HEK293 (cell line): ENCODE measurements at regions not wholly inside any gene's neighbourhood (a gene's known extent, or its start where the extent isn't known, plus 50 kb on each side); places are given as distances from the start of the nearest gene placed in this dataset.

Experiments
- CTCF ChIA-PET: fragments of 350-600 bp; formaldehyde crosslinking; extraction: SDS; loops from one replicate; lab custom pipeline; 2021; ENCODE audit warnings: antibody characterized with exemption; lab: Yijun Ruan, JAX
- POLR2A ChIA-PET: fragments of 300-600 bp; formaldehyde crosslinking; extraction: SDS; loops from one replicate; lab custom pipeline; 2020; ENCODE audit warnings: antibody characterized with exemption, inconsistent platforms; lab: Yijun Ruan, JAX
- H3K27ac ChIP-seq: fragments of 200-500 bp; sonication (Bioruptor generic); 2 replicates; pipeline ENCODE4 v1.5.1; 2014; ENCODE audit warnings: low read depth, low read length, control low read depth, inconsistent platforms; ENCODE audit errors: extremely low read depth
- H3K36me3 ChIP-seq, 2 experiments: fragments of 200-500 bp in 1 of 2; sonication (Bioruptor generic) in 1 of 2; 1 replicate in 1 of 2; 2 replicates in 1 of 2; pipeline ENCODE4 v1.5.1; 2014 to 2017; ENCODE audit warnings: inconsistent platforms in 2 of 2, low read length in 2 of 2; ENCODE audit not compliant: control insufficient read depth in 2 of 2, insufficient read depth in 1 of 2
- H3K4me1 ChIP-seq: fragments of 200-500 bp; sonication (Bioruptor generic); 2 replicates; pipeline ENCODE4 v1.5.1; 2014; ENCODE audit warnings: mild to moderate bottlenecking, low read length, inconsistent platforms; ENCODE audit not compliant: control insufficient read depth, insufficient read depth
- H3K4me3 ChIP-seq: 2 replicates; pipeline ENCODE4 v1.5.1; 2011; ENCODE audit warnings: low read depth, mild to moderate bottlenecking, control low read depth, low read length, moderate library complexity
- H3K9me3 ChIP-seq: fragments of 200-500 bp; sonication (Bioruptor generic); 2 replicates; pipeline ENCODE4 v1.5.1; 2014; ENCODE audit warnings: low read depth, low read length, inconsistent platforms; ENCODE audit not compliant: control insufficient read depth, insufficient read depth
- CTCF ChIP-seq: fragments of 450-650 bp; formaldehyde crosslinking; IDR thresholded peaks from 2 replicates; pipeline ENCODE4 v1.5.1; 2016; ENCODE audit warnings: missing biosample characterization, missing genetic modification characterization
- INSM2 ChIP-seq: fragments of 450-650 bp; formaldehyde crosslinking; IDR thresholded peaks from 2 replicates; pipeline ENCODE4 v1.5.1; 2016; ENCODE audit warnings: missing biosample characterization, missing genetic modification characterization
- MEIS1 ChIP-seq: sonication (generic); formaldehyde crosslinking; IDR thresholded peaks from 2 replicates; pipeline ENCODE4 v1.8.1; 2022; ENCODE audit warnings: missing genetic modification reagents, mild to moderate bottlenecking, borderline replicate concordance
- MZF1 ChIP-seq: fragments of 450-650 bp; formaldehyde crosslinking; IDR thresholded peaks from 2 replicates; pipeline ENCODE4 v1.5.1; 2017; ENCODE audit warnings: missing biosample characterization, missing genetic modification characterization, borderline replicate concordance
- SCRT1 ChIP-seq: fragments of 450-650 bp; formaldehyde crosslinking; IDR thresholded peaks from 2 replicates; pipeline ENCODE4 v1.5.1; 2016; ENCODE audit warnings: missing biosample characterization, missing genetic modification characterization, borderline replicate concordance
- TCF7L2 ChIP-seq: IDR thresholded peaks from 2 replicates; pipeline ENCODE4 v1.6.1; 2011; ENCODE audit warnings: low read depth, mild to moderate bottlenecking, inconsistent platforms, low read length, moderate library complexity, borderline replicate concordance
- ZBTB48 ChIP-seq: fragments of 450-650 bp; formaldehyde crosslinking; IDR thresholded peaks from 2 replicates; pipeline ENCODE4 v1.5.1; 2016; ENCODE audit warnings: missing biosample characterization, missing genetic modification characterization
- ZBTB49 ChIP-seq: fragments of 450-650 bp; formaldehyde crosslinking; IDR thresholded peaks from 2 replicates; pipeline ENCODE4 v1.5.1; 2016; ENCODE audit warnings: missing biosample characterization, missing genetic modification characterization, low read depth
- ZBTB7A ChIP-seq: fragments of 450-650 bp; formaldehyde crosslinking; IDR thresholded peaks from 2 replicates; pipeline ENCODE4 v1.5.1; 2016; ENCODE audit warnings: low read depth, missing biosample characterization, missing genetic modification characterization
- ZNF112 ChIP-seq: fragments of 450-650 bp; formaldehyde crosslinking; IDR thresholded peaks from 2 replicates; pipeline ENCODE4 v1.5.0; 2017; ENCODE audit warnings: missing biosample characterization, missing genetic modification characterization
- ZNF155 ChIP-seq: fragments of 450-650 bp; formaldehyde crosslinking; IDR thresholded peaks from 2 replicates; pipeline ENCODE4 v1.5.1; 2016; ENCODE audit warnings: missing biosample characterization, missing genetic modification characterization
- ZNF362 ChIP-seq: fragments of 450-650 bp; formaldehyde crosslinking; IDR thresholded peaks from 2 replicates; pipeline ENCODE4 v1.5.1; 2016; ENCODE audit warnings: missing biosample characterization, missing genetic modification characterization
- ZNF366 ChIP-seq: fragments of 450-650 bp; formaldehyde crosslinking; conservative IDR thresholded peaks from 2 replicates; pipeline ENCODE4 v1.5.1; 2016; ENCODE audit warnings: missing biosample characterization, missing genetic modification characterization
- ZNF404 ChIP-seq: fragments of 450-650 bp; formaldehyde crosslinking; IDR thresholded peaks from 2 replicates; pipeline ENCODE4 v1.5.1; 2017; ENCODE audit warnings: missing biosample characterization, missing genetic modification characterization
- ZNF549 ChIP-seq: fragments of 450-650 bp; IDR thresholded peaks from 2 replicates; pipeline ENCODE4 v1.5.1; 2018; ENCODE audit warnings: missing biosample characterization, missing genetic modification characterization, mild to moderate bottlenecking, inconsistent platforms, moderate library complexity
- ZNF560 ChIP-seq: fragments of 450-650 bp; formaldehyde crosslinking; IDR thresholded peaks from 2 replicates; pipeline ENCODE4 v1.5.1; 2017; ENCODE audit warnings: missing biosample characterization, missing genetic modification characterization, borderline replicate concordance
- ZNF580 ChIP-seq: fragments of 450-650 bp; formaldehyde crosslinking; IDR thresholded peaks from 2 replicates; pipeline ENCODE4 v1.5.1; 2016; ENCODE audit warnings: missing biosample characterization, missing genetic modification characterization
- ZNF623 ChIP-seq: fragments of 450-650 bp; formaldehyde crosslinking; IDR thresholded peaks from 2 replicates; pipeline ENCODE4 v1.5.1; 2016; ENCODE audit warnings: missing biosample characterization, missing genetic modification characterization
- ZNF670 ChIP-seq: fragments of 450-650 bp; formaldehyde crosslinking; IDR thresholded peaks from 2 replicates; pipeline ENCODE4 v1.5.1; 2016; ENCODE audit warnings: missing biosample characterization, missing genetic modification characterization, low read depth
- ZNF701 ChIP-seq: fragments of 450-650 bp; formaldehyde crosslinking; IDR thresholded peaks from 2 replicates; pipeline ENCODE4 v1.5.1; 2016; ENCODE audit warnings: missing biosample characterization, missing genetic modification characterization
- ZNF747 ChIP-seq: fragments of 450-650 bp; formaldehyde crosslinking; IDR thresholded peaks from 2 replicates; pipeline ENCODE4 v1.5.1; 2016; ENCODE audit warnings: missing biosample characterization, missing genetic modification characterization
- ZNF768 ChIP-seq: fragments of 450-650 bp; formaldehyde crosslinking; IDR thresholded peaks from 2 replicates; pipeline ENCODE4 v1.5.1; 2018; ENCODE audit warnings: missing biosample characterization, mild to moderate bottlenecking, missing genetic modification characterization
- ZSCAN16 ChIP-seq: fragments of 450-650 bp; formaldehyde crosslinking; IDR thresholded peaks from 2 replicates; pipeline ENCODE4 v1.5.1; 2016; ENCODE audit warnings: missing biosample characterization, missing genetic modification characterization
- ZSCAN18 ChIP-seq: fragments of 450-650 bp; formaldehyde crosslinking; IDR thresholded peaks from 2 replicates; pipeline ENCODE4 v1.5.1; 2016; ENCODE audit warnings: missing biosample characterization, missing genetic modification characterization
- ZSCAN23 ChIP-seq: fragments of 450-650 bp; formaldehyde crosslinking; IDR thresholded peaks from 2 replicates; pipeline ENCODE4 v1.5.1; 2016; ENCODE audit warnings: missing biosample characterization, missing genetic modification characterization

- no peak overlapping the region for H3K27ac ChIP-seq
- no peaks in the 10 kb centered on the region for H3K4me1 ChIP-seq
- TF ChIP-seq ZNF580, result no peak
- no peak for TF ChIP-seq TCF7L2
- no peak for TF ChIP-seq ZNF623 (tag by site-specific recombination)
- TF ChIP-seq SCRT1 (tag by site-specific recombination), result no peak
- TF ChIP-seq ZNF701 (tag by site-specific recombination), result no peak
- TF ChIP-seq ZNF362 (tag by site-specific recombination), result no peak
- TF ChIP-seq, all 188 proteins: peak for 0
- H3K4me3 ChIP-seq, result no peak overlapping the region
- H3K36me3 ChIP-seq, result no peaks in the 10 kb centered on the region
- CTCF ChIA-PET, result interaction anchor here (0.6 to 1.9 kb wide), 4 partner anchors 16 to 188 kb away, joined by 3 to 12 read pairs (median 6); no protein-coding TSS in a partner anchor
- H3K9me3 ChIP-seq, result no peaks in the 10 kb centered on the region
- POLR2A ChIA-PET, result no interaction called here
These were observed 83.2 kb downstream of the ZNF280B start for GRCh38 chr22:22425356-22425755.

- H3K9me3 ChIP-seq, result no peaks in the 10 kb centered on the region
- no peaks in the 10 kb centered on the region for H3K36me3 ChIP-seq
- H3K4me3 ChIP-seq, result no peak overlapping the region
- ChIA-PET POLR2A (no interaction called here), CTCF (interaction anchor here (0.7 to 0.8 kb wide), 2 partner anchors 29 to 423 kb away, joined by 3 read pairs; no protein-coding TSS in a partner anchor)
- no peak overlapping the region for H3K27ac ChIP-seq
- no peaks in the 10 kb centered on the region for H3K4me1 ChIP-seq
- TF ChIP-seq ZSCAN23 (no peak), ZNF404 (tag by site-specific recombination) (no peak), ZNF670 (tag by site-specific recombination) (no peak), CTCF (tag by site-specific recombination) (no peak), ZSCAN18 (tag by site-specific recombination) (no peak), ZNF549 (tag by site-specific recombination) (no peak), ZNF747 (no peak), ZNF112 (tag by site-specific recombination) (no peak), MEIS1 (CRISPR knock-in tag) (no peak), ZNF366 (no peak), ZNF560 (tag by site-specific recombination) (no peak), ZBTB7A (no peak), ZBTB48 (tag by site-specific recombination) (no peak), INSM2 (tag by site-specific recombination) (no peak), ZNF768 (tag by site-specific recombination) (no peak), ZBTB49 (no peak), ZSCAN16 (tag by site-specific recombination) (no peak), MZF1 (tag by site-specific recombination) (no peak), ZNF155 (tag by site-specific recombination) (no peak)
These were observed 82.5 kb downstream of the ZNF280B start for GRCh38 chr22:22425783-22426624.
